ENCODE measurements at regions not wholly inside any gene's neighbourhood (a gene's known extent, or its start where the extent isn't known, plus 50 kb on each side); places are given as distances from the start of the nearest gene placed in this dataset.

- Histone ChIP-seq H3K27ac (no peak overlapping the region), H3K36me3 (no peaks in the 10 kb centered on the region), H3K9me3 (no peaks in the 10 kb centered on the region), H3K4me1 (no peaks in the 10 kb centered on the region), H3K4me3 (no peak overlapping the region), H3K27me3 (no peaks in the 10 kb centered on the region)
- no peak for DNase-seq
- no peak for TF ChIP-seq POLR2A (IDR thresholded peaks at IDR 0.05)
- no peak for TF ChIP-seq CTCF (IDR thresholded peaks at IDR 0.05)
These were observed 1212.1 kb upstream of the ACVR2A start for GRCh38 chr2:146632707-146633106.

GRCh38 chr2:146624430-146625160 is 1220.2 kb upstream of the ACVR2A start:
- Histone ChIP-seq H3K4me3 (no peak overlapping the region), H3K27ac (no peak overlapping the region), H3K9me3 (no peaks in the 10 kb centered on the region), H3K27me3 (no peaks in the 10 kb centered on the region), H3K4me1 (no peaks in the 10 kb centered on the region), H3K36me3 (no peaks in the 10 kb centered on the region)
- DNase-seq: no peak
- no peak for TF ChIP-seq POLR2A (IDR thresholded peaks at IDR 0.05)
- TF ChIP-seq CTCF (IDR thresholded peaks at IDR 0.05): no peak

- TF ChIP-seq POLR2A (IDR thresholded peaks at IDR 0.05) (no peak), CTCF (IDR thresholded peaks at IDR 0.05) (no peak)
These were observed 1221.1 kb upstream of the ACVR2A start for GRCh38 chr2:146623771-146624170.

GRCh38 chr2:146621656-146622055 is 1223.2 kb upstream of the ACVR2A start:
- Histone ChIP-seq H3K27me3 (no peaks in the 10 kb centered on the region), H3K9me3 (peaks cover 0 to 4% (median 0%) of the 10 kb centered on the region in 4 donors), H3K36me3 (no peaks in the 10 kb centered on the region), H3K4me3 (no peak overlapping the region), H3K27ac (no peak overlapping the region), H3K4me1 (no peaks in the 10 kb centered on the region)
- DNase-seq: no peak
- no peak for TF ChIP-seq POLR2A (IDR thresholded peaks at IDR 0.05)
- TF ChIP-seq CTCF (IDR thresholded peaks at IDR 0.05): no peak

More at GRCh38 chr2:146623771-146624170, 1221.1 kb upstream of the ACVR2A start:
- DNase-seq: no peak
- peaks cover 0 to 4% (median 0%) of the 10 kb centered on the region in 4 donors for H3K9me3 ChIP-seq
- no peaks in the 10 kb centered on the region for H3K4me1 ChIP-seq
- no peak overlapping the region for H3K4me3 ChIP-seq
- no peak overlapping the region for H3K27ac ChIP-seq
- H3K36me3 ChIP-seq: no peaks in the 10 kb centered on the region
- no peaks in the 10 kb centered on the region for H3K27me3 ChIP-seq

- DNase-seq: no peak
- H3K4me1 ChIP-seq: no peaks in the 10 kb centered on the region
- no peaks in the 10 kb centered on the region for H3K36me3 ChIP-seq
- H3K9me3 ChIP-seq: peaks cover 0 to 4% (median 0%) of the 10 kb centered on the region in 4 donors
- no peaks in the 10 kb centered on the region for H3K27me3 ChIP-seq
- H3K27ac ChIP-seq: no peak overlapping the region
- no peak overlapping the region for H3K4me3 ChIP-seq
- no peak for TF ChIP-seq CTCF (IDR thresholded peaks at IDR 0.05)
- TF ChIP-seq POLR2A (IDR thresholded peaks at IDR 0.05): no peak
These were observed 1229.1 kb upstream of the ACVR2A start for GRCh38 chr2:146615778-146616177.

All from Peyer's patch (tissue), 4 donors.